NB4 (cell line): ENCODE measurements at regions not wholly inside any gene's neighbourhood (a gene's known extent, or its start where the extent isn't known, plus 50 kb on each side); places are given as distances from the start of the nearest gene placed in this dataset.
"Not testable (repeated sequence)": the region's sequence is repeated elsewhere in the genome, so short reads cannot be mapped to it uniquely, and the experiment has no call there.

Source experiments
- DNase-seq: peaks from one replicate; pipeline ENCODE4 v3.0.0; 2010; ENCODE audit warnings: low read depth
- H3K4me3 ChIP-seq: one replicate; pipeline ENCODE4 v1.5.1; 2011; ENCODE audit warnings: mild to moderate bottlenecking, low read depth, low read length, moderate library complexity
- MYC ChIP-seq: IDR thresholded peaks from 2 replicates; pipeline ENCODE4 v1.6.1; 2011; ENCODE audit warnings: low read depth, low read length
- POLR2A ChIP-seq: IDR thresholded peaks from 2 replicates; pipeline ENCODE4 v1.6.1; 2011; ENCODE audit warnings: mild to moderate bottlenecking; ENCODE audit not compliant: insufficient read length; ENCODE audit errors: extremely low read depth
- TF ChIP-seq, protein P1 (sequence below): IDR thresholded peaks from one replicate; pipeline ENCODE4 v1.5.1; 2012; ENCODE audit warnings: low read depth, low read length
- TF ChIP-seq, protein P2 (sequence below): IDR thresholded peaks from 2 replicates; pipeline ENCODE4 v1.6.1; 2011; ENCODE audit warnings: low read depth, low read length

DNA sequence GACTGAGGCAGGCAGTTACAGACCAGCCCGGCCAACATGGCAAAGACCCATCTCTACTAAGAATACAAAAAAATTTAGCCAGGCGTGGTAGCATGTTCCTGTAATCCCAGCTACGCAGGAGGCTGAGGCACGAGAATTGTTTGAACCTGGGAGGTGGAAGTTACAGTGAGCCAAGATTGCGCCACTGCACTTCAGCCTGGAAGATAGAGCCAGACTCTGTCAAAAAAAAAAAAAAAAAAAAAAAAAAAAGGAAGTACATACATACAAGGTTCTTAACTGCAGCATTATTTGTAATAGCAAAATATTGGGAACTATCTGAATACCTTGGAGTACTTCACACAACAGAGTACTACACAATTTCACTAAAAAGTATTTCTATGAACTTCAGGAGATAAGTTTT is 183.5 kb upstream of the OLIG3 start:
- TF ChIP-seq MYC (no peak), POLR2A (no peak)
- TF ChIP-seq, protein P1, sequence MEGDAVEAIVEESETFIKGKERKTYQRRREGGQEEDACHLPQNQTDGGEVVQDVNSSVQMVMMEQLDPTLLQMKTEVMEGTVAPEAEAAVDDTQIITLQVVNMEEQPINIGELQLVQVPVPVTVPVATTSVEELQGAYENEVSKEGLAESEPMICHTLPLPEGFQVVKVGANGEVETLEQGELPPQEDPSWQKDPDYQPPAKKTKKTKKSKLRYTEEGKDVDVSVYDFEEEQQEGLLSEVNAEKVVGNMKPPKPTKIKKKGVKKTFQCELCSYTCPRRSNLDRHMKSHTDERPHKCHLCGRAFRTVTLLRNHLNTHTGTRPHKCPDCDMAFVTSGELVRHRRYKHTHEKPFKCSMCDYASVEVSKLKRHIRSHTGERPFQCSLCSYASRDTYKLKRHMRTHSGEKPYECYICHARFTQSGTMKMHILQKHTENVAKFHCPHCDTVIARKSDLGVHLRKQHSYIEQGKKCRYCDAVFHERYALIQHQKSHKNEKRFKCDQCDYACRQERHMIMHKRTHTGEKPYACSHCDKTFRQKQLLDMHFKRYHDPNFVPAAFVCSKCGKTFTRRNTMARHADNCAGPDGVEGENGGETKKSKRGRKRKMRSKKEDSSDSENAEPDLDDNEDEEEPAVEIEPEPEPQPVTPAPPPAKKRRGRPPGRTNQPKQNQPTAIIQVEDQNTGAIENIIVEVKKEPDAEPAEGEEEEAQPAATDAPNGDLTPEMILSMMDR = no peak
- TF ChIP-seq, protein P2, sequence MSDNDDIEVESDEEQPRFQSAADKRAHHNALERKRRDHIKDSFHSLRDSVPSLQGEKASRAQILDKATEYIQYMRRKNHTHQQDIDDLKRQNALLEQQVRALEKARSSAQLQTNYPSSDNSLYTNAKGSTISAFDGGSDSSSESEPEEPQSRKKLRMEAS = no peak
- peak; percentile 74 for DNase-seq
- no peak overlapping the region for H3K4me3 ChIP-seq

DNA sequence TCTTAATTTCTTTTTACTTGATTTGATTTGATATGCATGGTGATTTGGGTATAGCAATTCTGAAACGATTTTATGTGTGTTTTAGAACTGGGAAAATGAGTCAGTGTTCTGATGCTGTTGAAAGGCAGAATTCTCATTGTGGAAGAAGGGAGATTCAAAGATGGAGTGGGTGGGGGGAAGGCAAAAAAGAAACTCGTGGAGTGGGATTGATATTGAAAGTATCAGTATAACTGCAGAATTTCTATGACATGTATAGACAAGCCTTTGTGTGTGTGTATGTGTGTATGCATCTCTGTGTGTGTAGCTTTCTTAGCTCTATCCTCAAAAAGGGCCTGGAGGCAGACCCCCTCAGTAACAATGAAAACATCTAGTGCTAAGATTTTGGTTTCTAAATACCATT is 184.3 kb upstream of the OLIG3 start:
- DNase-seq = no peak
- no peak overlapping the region for H3K4me3 ChIP-seq
- TF ChIP-seq MYC (no peak), POLR2A (no peak)
- TF ChIP-seq, protein P1 = no peak
- TF ChIP-seq, protein P2 = no peak

DNA sequence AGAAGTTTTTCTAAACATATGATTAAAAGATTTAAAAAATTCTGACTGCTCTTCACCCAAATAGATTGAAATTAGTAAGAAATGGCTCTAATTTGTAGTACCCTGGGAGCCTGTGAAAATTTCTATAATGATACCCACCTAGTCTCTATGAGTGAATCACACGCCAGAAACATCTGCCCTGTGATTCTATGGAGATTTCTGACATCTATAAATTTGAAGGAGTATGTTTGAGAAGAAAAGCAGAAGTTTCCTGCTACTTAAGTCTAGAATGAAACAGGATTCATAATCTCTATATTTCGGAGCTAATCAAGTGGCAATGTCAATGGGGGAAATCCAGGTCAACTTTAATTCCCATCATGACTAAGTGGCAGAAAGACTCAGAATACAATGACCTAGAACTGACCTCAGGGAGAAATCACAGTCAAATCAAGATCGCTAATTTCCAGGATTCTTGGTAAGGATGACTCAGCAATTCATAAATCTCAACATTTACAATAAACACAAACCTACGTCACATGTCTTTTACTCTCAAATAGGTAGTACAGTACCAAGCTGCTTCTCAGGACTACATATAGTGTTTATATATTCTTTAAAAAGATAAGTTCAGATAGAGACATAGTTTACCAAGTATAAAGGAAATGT is 186.2 kb upstream of the TNFAIP3 start:
- DNase-seq = peak; percentile 18
- H3K4me3 ChIP-seq = no peak overlapping the region
- TF ChIP-seq POLR2A (no peak), MYC (no peak)
- TF ChIP-seq, protein P1 = no peak
- TF ChIP-seq, protein P2 = no peak

DNA sequence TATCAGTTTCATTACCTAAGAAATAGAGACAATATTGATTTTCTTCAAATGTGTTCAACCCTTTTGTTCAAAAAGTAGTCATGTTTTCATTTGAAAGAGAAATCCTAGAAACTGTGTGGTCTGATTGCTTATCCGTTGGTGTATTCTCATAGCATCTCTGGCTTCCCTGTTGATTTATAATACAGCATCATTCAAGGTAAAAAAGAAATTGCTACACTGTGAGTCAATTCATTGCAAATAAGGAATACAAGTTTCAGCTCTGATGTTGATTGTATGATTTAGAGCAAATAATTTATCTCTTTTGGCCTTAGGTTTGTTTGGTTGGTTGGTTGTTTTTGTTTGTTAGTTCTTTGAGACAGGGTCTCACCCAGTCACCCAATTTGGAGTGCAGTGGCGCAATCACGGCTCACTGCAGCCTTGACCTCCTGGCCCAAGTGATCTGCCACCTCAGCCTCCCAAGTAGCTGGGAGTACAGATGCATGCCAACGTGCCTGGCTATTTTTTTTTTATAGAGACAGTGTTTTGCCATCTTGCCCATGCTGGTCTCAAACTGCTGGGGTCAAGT is 185.5 kb upstream of the TNFAIP3 start:
- no peak for DNase-seq
- TF ChIP-seq POLR2A = no peak
- TF ChIP-seq, protein P1 = no peak
- no peak for TF ChIP-seq MYC
- TF ChIP-seq, protein P2 = no peak
- no peak overlapping the region for H3K4me3 ChIP-seq

DNA sequence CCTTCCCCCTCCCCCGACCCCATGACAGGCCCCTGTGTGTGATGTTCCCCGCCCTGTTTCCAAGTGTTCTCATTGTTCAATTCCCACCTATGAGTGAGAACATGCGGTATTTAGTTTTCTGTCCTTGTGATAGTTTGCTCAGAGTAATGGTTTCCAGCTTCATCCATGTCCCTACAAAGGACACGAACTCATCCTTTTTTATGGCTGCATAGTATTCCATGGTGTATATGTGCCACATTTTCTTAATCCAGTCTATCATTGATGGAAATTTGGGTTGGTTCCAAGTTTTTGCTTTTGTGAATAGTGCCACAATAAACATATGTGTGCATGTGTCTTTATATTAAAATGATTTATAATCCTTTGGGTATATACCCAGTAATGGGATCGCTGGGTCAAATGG is 184.4 kb upstream of the TNFAIP3 start:
- DNase-seq = not testable (repeated sequence)

DNA sequence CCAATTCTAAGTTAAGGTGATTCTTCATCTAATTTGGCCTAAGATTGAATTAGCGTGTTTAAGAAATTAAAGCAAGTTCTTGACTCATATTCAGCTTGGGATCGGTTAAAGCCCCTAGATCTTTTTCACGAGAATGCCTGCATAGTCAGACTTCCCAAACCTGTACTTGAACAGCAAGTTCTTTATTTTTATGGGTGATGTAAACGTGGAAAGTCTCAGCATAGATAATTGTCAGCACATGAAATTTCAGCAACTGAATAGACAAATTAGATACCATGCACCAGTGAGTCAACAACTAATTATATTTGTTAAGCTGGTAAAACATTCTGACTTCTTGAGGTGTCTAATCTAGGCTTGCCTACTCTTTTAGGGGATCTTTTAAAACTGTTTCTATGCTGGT is 183.1 kb upstream of the TNFAIP3 start:
- TF ChIP-seq, protein P2 = no peak
- TF ChIP-seq POLR2A (no peak), MYC (no peak)
- TF ChIP-seq, protein P1 = no peak
- DNase-seq = no peak
- no peak overlapping the region for H3K4me3 ChIP-seq

More for the DNA sequence above, 184.4 kb upstream of the TNFAIP3 start:
- H3K4me3 ChIP-seq = not testable (repeated sequence)
